IPS-NIHi7 (cell line): ENCODE measurements at regions not wholly inside any gene's neighbourhood (a gene's known extent, or its start where the extent isn't known, plus 50 kb on each side); places are given as distances from the start of the nearest gene placed in this dataset.
"Not testable (repeated sequence)": the region's sequence is repeated elsewhere in the genome, so short reads cannot be mapped to it uniquely, and the experiment has no call there.

Experiments used
- DNase-seq: peaks from one replicate; pipeline ENCODE4 v3.0.0; 2012; ENCODE audit warnings: mixed read lengths; ENCODE audit errors: extremely low spot score

GRCh38 chr17:74113952-74114351, 89.5 kb upstream of the RPL38 start:
- DNase-seq: no peak

- DNase-seq: no peak
These were observed 88.5 kb upstream of the RPL38 start for GRCh38 chr17:74114881-74115470.

- no peak for DNase-seq
These were observed 87.9 kb upstream of the RPL38 start for GRCh38 chr17:74115586-74115985.

GRCh38 chr17:74116087-74116717, 87.3 kb upstream of the RPL38 start:
- peak; percentile 70 for DNase-seq

GRCh38 chr17:74117087-74117698, 86.3 kb upstream of the RPL38 start:
- no peak for DNase-seq

- no peak for DNase-seq
These were observed 85.5 kb upstream of the RPL38 start for GRCh38 chr17:74117999-74118421.

GRCh38 chr17:74118504-74118903, 85.0 kb upstream of the RPL38 start:
- DNase-seq: peak; percentile 92

- DNase-seq: no peak
These were observed 84.4 kb upstream of the RPL38 start for GRCh38 chr17:74119049-74119580.

GRCh38 chr17:74119965-74120364, 83.5 kb upstream of the RPL38 start:
- no peak for DNase-seq

- peak; percentile 56 for DNase-seq
These were observed 80.1 kb upstream of the RPL38 start for GRCh38 chr17:74123350-74123749.

GRCh38 chr17:74123866-74124444, 79.5 kb upstream of the RPL38 start:
- DNase-seq: no peak

- DNase-seq: no peak
These were observed 78.3 kb upstream of the RPL38 start for GRCh38 chr17:74125156-74125555.

- DNase-seq: no peak
These were observed 77.1 kb upstream of the RPL38 start for GRCh38 chr17:74126179-74126900.

GRCh38 chr17:74126959-74127358, 76.5 kb upstream of the RPL38 start:
- no peak for DNase-seq

- DNase-seq: no peak
These were observed 74.8 kb upstream of the RPL38 start for GRCh38 chr17:74128456-74129211.

- not testable (repeated sequence) for DNase-seq
These were observed 73.7 kb upstream of the RPL38 start for GRCh38 chr17:74129800-74130199.

GRCh38 chr17:74130276-74130675, 73.2 kb upstream of the RPL38 start:
- DNase-seq: no peak

- no peak for DNase-seq
These were observed 72.6 kb upstream of the RPL38 start for GRCh38 chr17:74130841-74131240.

- no peak for DNase-seq
These were observed 71.1 kb upstream of the RPL38 start for GRCh38 chr17:74132354-74132753.

- DNase-seq: no peak
These were observed 69.7 kb upstream of the RPL38 start for GRCh38 chr17:74133740-74134139.

- DNase-seq: not testable (repeated sequence)
These were observed 69.2 kb upstream of the RPL38 start for GRCh38 chr17:74134234-74134633.
